PC-9 (cell line): ENCODE measurements at regions not wholly inside any gene's neighbourhood (a gene's known extent, or its start where the extent isn't known, plus 50 kb on each side); places are given as distances from the start of the nearest gene placed in this dataset.

Experiments
- BruUV-seq: library from RNA; stranded (reverse); fragments of 400-500 nt; replicated peaks from 2 replicates; lab custom pipeline; 2021; lab: Mats Ljungman, UMichigan
- CTCF ChIA-PET: fragments of 300-600 bp; sonication (Branson Sonifier 250); formaldehyde crosslinking; loops from one replicate; lab custom pipeline; 2022; ENCODE audit warnings: antibody characterized with exemption; lab: Charles Lee
- POLR2A ChIA-PET: fragments of 300-600 bp; sonication (Branson Sonifier 250); formaldehyde crosslinking; loops from one replicate; lab custom pipeline; 2022; ENCODE audit warnings: antibody characterized with exemption; ENCODE audit not compliant: unreplicated experiment; lab: Charles Lee
- DNase-seq, 2 experiments: peaks; one replicate each; pipeline versions ENCODE4 v3.0.0 to v3.0.0-alpha.2; 2015 to 2022; ENCODE audit warnings: mixed read lengths in 1 of 2
- H2AFZ ChIP-seq: fragments of 200-600 bp; sonication (generic); 2 replicates; pipeline ENCODE4 v1.8.1; 2017; ENCODE audit warnings: antibody characterized with exemption
- H3F3A ChIP-seq: fragments of 200-600 bp; sonication (generic); 2 replicates; pipeline ENCODE4 v1.8.1; 2017; ENCODE audit warnings: antibody characterized with exemption, mild to moderate bottlenecking, low read depth; ENCODE audit not compliant: insufficient read depth
- H3K27ac ChIP-seq: fragments of 200-600 bp; sonication (generic); 2 replicates; pipeline ENCODE4 v1.6.1; 2016; ENCODE audit warnings: mixed run types
- H3K27me3 ChIP-seq: fragments of 200-600 bp; sonication (generic); 2 replicates; pipeline ENCODE4 v1.6.1; 2016; ENCODE audit warnings: low read depth, mixed run types; ENCODE audit not compliant: insufficient read depth
- H3K36me3 ChIP-seq: fragments of 200-600 bp; sonication (generic); 2 replicates; pipeline ENCODE4 v1.6.1; 2016; ENCODE audit warnings: low read depth, mixed run types
- H3K4me1 ChIP-seq: fragments of 200-600 bp; sonication (generic); replicated peaks from 2 replicates; pipeline ENCODE4 v1.6.1; 2016; ENCODE audit warnings: mixed run types; ENCODE audit not compliant: insufficient read depth
- H3K4me2 ChIP-seq: fragments of 200-600 bp; sonication (generic); 2 replicates; pipeline ENCODE4 v1.6.1; 2017; ENCODE audit warnings: mixed run types
- H3K4me3 ChIP-seq: fragments of 200-600 bp; sonication (generic); 2 replicates; pipeline ENCODE4 v1.6.1; 2016; ENCODE audit warnings: mixed run types
- H3K79me2 ChIP-seq: fragments of 200-600 bp; sonication (generic); 2 replicates; pipeline ENCODE4 v1.6.1; 2017; ENCODE audit warnings: low read depth, mixed run types
- H3K9me2 ChIP-seq: fragments of 200-600 bp; sonication (generic); 2 replicates; pipeline ENCODE4 v1.8.1; 2017; ENCODE audit warnings: mild to moderate bottlenecking; ENCODE audit not compliant: insufficient read depth
- H3K9me3 ChIP-seq: fragments of 200-600 bp; sonication (generic); 2 replicates; pipeline ENCODE4 v1.8.1; 2016; ENCODE audit warnings: low read depth; ENCODE audit not compliant: insufficient read depth
- H4K20me1 ChIP-seq: fragments of 200-600 bp; sonication (generic); 2 replicates; pipeline ENCODE4 v1.8.1; 2017; ENCODE audit not compliant: insufficient read depth
- CTCF ChIP-seq: fragments of 200-600 bp; sonication (generic); conservative IDR thresholded peaks from 2 replicates; pipeline ENCODE4 v1.6.1; 2017; ENCODE audit warnings: mixed run types, antibody characterized with exemption, mild to moderate bottlenecking, moderate library complexity
- EZH2 ChIP-seq: fragments of 200-600 bp; sonication (generic); IDR thresholded peaks from 2 replicates; pipeline ENCODE4 v1.8.0; 2017; ENCODE audit warnings: antibody characterized with exemption, low read depth
- intact Hi-C: fragments of 100-400 bp; cut with micrococcal nuclease; formaldehyde crosslinking; loops from one replicate; pipeline ENCODE4 v1.10.0; 2022; ENCODE audit not compliant: unreplicated experiment

GRCh38 chr1:91621360-91621759, 120.7 kb downstream of the CDC7 start:
- Histone ChIP-seq H3K4me3 (no peak overlapping the region), H3K36me3 (no peaks in the 10 kb centered on the region), H3K4me1 (no peaks in the 10 kb centered on the region), H4K20me1 (no peaks in the 10 kb centered on the region), H3K27me3 (no peaks in the 10 kb centered on the region), H3F3A (no peaks in the 10 kb centered on the region), H3K27ac (no peak overlapping the region), H3K9me2 (no peaks in the 10 kb centered on the region), H2AFZ (no peak overlapping the region), H3K79me2 (no peaks in the 10 kb centered on the region), H3K9me3 (0 out of 2 replicates have a peak, but pooled peaks cover 3% of the 10 kb centered on the region), H3K4me2 (no peak overlapping the region)
- ChIA-PET POLR2A (no interaction called here), CTCF (interaction anchor here (0.5 kb wide), 1 partner anchor 1858 kb away, joined by 3 read pairs; no protein-coding TSS in a partner anchor)
- TF ChIP-seq EZH2 (no peak), CTCF (no peak)
- BruUV-seq = no TSS peak
- intact Hi-C loops = no loop called here
- DNase-seq = no peak

GRCh38 chr1:91621907-91622306, 121.3 kb downstream of the CDC7 start:
- TF ChIP-seq CTCF = no peak
- TF ChIP-seq EZH2 = no peak
- H3K79me2 ChIP-seq = no peaks in the 10 kb centered on the region
- H4K20me1 ChIP-seq = no peaks in the 10 kb centered on the region
- intact Hi-C loops = no loop called here
- H3K27me3 ChIP-seq = no peaks in the 10 kb centered on the region
- H3K4me2 ChIP-seq = no peak overlapping the region
- no peak overlapping the region for H3K27ac ChIP-seq
- ChIA-PET CTCF (no interaction called here), POLR2A (no interaction called here)
- no peak overlapping the region for H3K4me3 ChIP-seq
- no peak for DNase-seq
- H3K9me2 ChIP-seq = no peaks in the 10 kb centered on the region
- H3K4me1 ChIP-seq = no peaks in the 10 kb centered on the region
- no peaks in the 10 kb centered on the region for H3K36me3 ChIP-seq
- BruUV-seq = no TSS peak
- H3K9me3 ChIP-seq = 0 out of 2 replicates have a peak, but pooled peaks cover 3% of the 10 kb centered on the region
- no peak overlapping the region for H2AFZ ChIP-seq
- H3F3A ChIP-seq = no peaks in the 10 kb centered on the region

- H4K20me1 ChIP-seq = no peaks in the 10 kb centered on the region
- no peak overlapping the region for H3K27ac ChIP-seq
- H3K79me2 ChIP-seq = no peaks in the 10 kb centered on the region
- no peak overlapping the region for H3K4me3 ChIP-seq
- no TSS peak for BruUV-seq
- DNase-seq = no peak
- no peaks in the 10 kb centered on the region for H3K36me3 ChIP-seq
- no peaks in the 10 kb centered on the region for H3F3A ChIP-seq
- H3K4me1 ChIP-seq = no peaks in the 10 kb centered on the region
- no peak for TF ChIP-seq EZH2
- TF ChIP-seq CTCF = no peak
- intact Hi-C loops = no loop called here
- H3K4me2 ChIP-seq = no peak overlapping the region
- no peaks in the 10 kb centered on the region for H3K9me2 ChIP-seq
- ChIA-PET CTCF (no interaction called here), POLR2A (no interaction called here)
- H2AFZ ChIP-seq = no peak overlapping the region
- H3K9me3 ChIP-seq = 0 out of 2 replicates have a peak, but pooled peaks cover 3% of the 10 kb centered on the region
- H3K27me3 ChIP-seq = no peaks in the 10 kb centered on the region
These were observed 122.0 kb downstream of the CDC7 start for GRCh38 chr1:91622616-91623015.
